GM19395 (cell line): ENCODE measurements at regions not wholly inside any gene's neighbourhood (a gene's known extent, or its start where the extent isn't known, plus 50 kb on each side); places are given as distances from the start of the nearest gene placed in this dataset.

Experiments
- ATAC-seq: cut with Tn5 transposase; IDR thresholded peaks from one replicate; pipeline ENCODE4 v1.9.1; 2021; ENCODE audit warnings: mild to moderate bottlenecking, moderate library complexity; ENCODE audit not compliant: unreplicated experiment

GRCh38 chr4:123919576-123920098, 523.0 kb downstream of the SPRY1 start:
- no peak for ATAC-seq

- ATAC-seq: no peak
Measured at GRCh38 chr4:123921339-123921738, 524.7 kb downstream of the SPRY1 start.

- ATAC-seq: no peak
Measured at GRCh38 chr4:123922847-123923246, 526.3 kb downstream of the SPRY1 start.

GRCh38 chr4:123924536-123924935, 527.9 kb downstream of the SPRY1 start:
- no peak for ATAC-seq

- ATAC-seq: no peak
Measured at GRCh38 chr4:123929565-123929964, 533.0 kb downstream of the SPRY1 start.

GRCh38 chr4:123930996-123931395, 534.4 kb downstream of the SPRY1 start:
- ATAC-seq: no peak

GRCh38 chr4:123934096-123934495, 537.5 kb downstream of the SPRY1 start:
- no peak for ATAC-seq

- no peak for ATAC-seq
Measured at GRCh38 chr4:123936621-123937043, 540.0 kb downstream of the SPRY1 start.

GRCh38 chr4:123937581-123937980, 541.0 kb downstream of the SPRY1 start:
- no peak for ATAC-seq

- ATAC-seq: no peak
Measured at GRCh38 chr4:123939621-123940020, 543.0 kb downstream of the SPRY1 start.

GRCh38 chr4:123940604-123941003, 544.0 kb downstream of the SPRY1 start:
- ATAC-seq: no peak

GRCh38 chr4:123941306-123941705, 544.7 kb downstream of the SPRY1 start:
- ATAC-seq: no peak

- ATAC-seq: no peak
Measured at GRCh38 chr4:123943976-123944375, 547.4 kb downstream of the SPRY1 start.

GRCh38 chr4:123945301-123945700, 548.7 kb downstream of the SPRY1 start:
- no peak for ATAC-seq

- ATAC-seq: no peak
Measured at GRCh38 chr4:123950530-123950929, 553.9 kb downstream of the SPRY1 start.

GRCh38 chr4:123952530-123953274, 556.1 kb downstream of the SPRY1 start:
- ATAC-seq: no peak

- ATAC-seq: no peak
Measured at GRCh38 chr4:123953566-123953965, 557.0 kb downstream of the SPRY1 start.

GRCh38 chr4:123954220-123954619, 557.6 kb downstream of the SPRY1 start:
- ATAC-seq: no peak

GRCh38 chr4:123955167-123955800, 558.7 kb downstream of the SPRY1 start:
- no peak for ATAC-seq

- no peak for ATAC-seq
Measured at GRCh38 chr4:123956204-123956603, 559.6 kb downstream of the SPRY1 start.

GRCh38 chr4:123966990-123967769, 570.6 kb downstream of the SPRY1 start:
- no peak for ATAC-seq

GRCh38 chr4:123972031-123972430, 575.4 kb downstream of the SPRY1 start:
- no peak for ATAC-seq
